ENCODE measurements at regions not wholly inside any gene's neighbourhood (a gene's known extent, or its start where the extent isn't known, plus 50 kb on each side); places are given as distances from the start of the nearest gene placed in this dataset.
A peak's percentile ranks its signal among the peaks of the same experiment; 100 is the strongest.

DNA sequence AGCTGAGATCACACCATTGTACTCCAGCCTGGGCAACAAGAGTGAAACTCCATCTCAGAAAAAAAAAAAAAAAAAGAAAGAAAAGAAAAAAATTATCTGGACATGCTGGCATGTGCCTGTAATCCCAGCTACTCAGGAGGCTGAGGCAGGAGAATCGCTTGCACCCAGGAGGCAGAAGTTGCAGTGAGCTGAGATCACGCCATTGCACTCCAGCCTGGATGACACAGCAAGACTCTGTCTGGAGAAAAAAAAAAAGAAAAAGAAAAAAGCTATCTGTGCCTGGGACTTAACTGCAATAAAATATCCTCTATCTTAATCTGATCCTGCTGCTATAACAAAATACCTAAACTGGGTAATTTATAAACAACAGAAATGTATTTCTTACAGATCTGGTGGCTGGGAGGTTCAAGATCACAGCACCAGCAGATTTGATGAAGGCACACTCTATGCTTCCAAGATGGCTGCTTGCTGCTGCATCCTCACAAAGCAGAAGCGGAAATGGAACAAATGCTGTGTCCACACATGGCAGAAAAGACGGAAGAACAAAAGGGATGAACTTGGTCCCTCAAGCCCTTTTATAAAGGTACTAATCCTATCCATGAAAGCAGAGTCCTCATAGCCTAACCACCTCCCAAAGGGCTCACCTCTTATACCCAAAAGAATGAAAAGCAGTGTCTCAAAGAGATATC lies 273.3 kb upstream of the JARID2 start:
- no peak for DNase-seq

DNA sequence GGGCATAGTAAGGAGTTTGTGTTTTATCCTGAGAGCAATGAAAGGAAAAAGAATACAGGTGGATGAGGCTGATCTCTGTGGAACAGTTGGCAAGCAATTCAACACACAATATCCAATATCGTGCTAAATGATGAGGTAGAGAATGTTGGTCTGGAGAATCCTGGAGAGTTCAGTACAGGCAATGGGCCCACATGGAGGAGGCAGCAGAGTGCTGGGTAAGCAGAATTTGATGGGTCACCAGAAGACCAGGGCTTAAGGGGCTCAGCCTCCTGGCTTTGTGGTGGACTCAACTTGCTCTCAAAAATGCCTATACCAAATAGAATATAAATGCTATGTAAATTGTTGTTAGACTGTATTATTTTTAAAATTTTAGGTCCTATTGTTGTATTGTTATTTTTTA lies 271.5 kb upstream of the JARID2 start:
- DNase-seq = no peak

DNA sequence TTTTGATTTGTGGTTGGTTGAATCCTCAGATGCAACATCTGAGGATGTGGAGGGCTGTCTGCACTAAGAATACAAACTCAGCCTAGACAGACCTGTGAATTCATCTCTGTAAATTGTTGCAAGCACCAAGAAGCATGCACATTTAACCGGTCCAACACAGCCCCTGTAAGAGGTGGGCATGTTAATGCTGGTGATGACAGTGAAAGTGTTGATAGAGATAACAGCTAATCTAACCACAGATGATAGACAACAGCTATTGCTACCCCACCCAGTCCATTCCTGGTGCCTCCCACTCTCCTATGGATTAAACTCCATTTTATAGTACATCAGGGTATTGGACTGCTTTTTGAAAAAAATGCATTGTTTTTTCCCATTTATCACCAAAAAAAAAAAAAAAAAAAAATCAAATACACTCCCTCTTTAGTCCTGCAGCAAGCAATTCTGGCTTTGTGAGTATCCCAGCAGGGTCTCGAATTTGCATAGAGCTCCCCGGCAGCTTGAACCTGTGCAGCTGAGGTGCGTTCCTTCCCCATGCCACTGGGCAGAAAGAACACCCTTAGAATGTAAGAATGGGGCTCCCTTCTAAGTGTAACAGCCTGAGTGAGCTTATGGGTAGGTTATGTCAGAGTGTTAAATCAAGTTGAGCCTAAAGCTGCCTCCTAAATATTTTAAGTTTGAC lies 270.9 kb upstream of the JARID2 start:
- no peak for DNase-seq

DNA sequence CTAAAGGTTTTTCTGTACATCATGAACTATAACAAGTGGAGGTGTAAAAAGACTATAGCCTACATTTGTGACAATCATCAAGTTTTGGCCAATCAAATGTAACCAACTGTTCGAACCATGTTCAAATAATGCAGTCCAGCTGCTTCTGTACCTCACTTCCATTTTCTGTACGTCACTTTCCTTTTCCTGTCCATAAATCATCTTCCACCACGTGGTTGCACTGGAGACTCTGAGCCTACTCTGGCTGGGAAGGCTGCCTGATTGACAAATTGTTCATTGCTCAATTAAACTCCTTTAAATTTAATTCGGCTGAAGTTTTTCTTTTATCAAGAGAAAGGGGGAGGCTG lies 270.4 kb upstream of the JARID2 start:
- no peak for DNase-seq

DNA sequence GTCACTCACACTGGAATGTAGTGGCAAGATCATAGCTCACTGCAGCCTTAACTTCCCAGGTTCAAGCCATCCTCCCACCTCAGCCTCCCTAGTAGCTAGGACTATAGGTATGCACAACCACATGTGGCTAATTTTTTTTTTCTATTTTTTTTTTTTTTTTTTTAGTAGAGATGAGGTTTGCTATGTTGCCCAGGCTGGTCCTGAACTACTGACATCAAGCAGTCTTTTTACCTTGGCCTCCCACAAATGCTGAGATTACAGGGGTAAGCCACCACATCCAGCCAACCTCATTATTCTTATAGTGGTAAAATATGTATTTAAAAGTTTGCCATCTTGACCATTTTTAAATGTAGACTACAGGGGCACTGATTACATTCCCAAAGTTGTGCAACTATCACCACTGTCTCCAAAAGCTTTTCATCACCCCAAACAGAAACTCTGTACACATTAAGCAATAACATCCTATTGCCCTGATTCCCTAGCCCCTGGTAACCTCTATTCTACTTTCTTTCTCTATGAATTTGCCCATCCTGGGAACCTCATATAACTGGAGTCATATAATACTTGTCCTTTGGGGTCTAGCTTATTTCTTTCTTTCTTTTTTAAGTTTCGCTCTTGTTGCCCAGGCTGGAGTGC lies 268.0 kb upstream of the JARID2 start:
- no peak for DNase-seq

DNA sequence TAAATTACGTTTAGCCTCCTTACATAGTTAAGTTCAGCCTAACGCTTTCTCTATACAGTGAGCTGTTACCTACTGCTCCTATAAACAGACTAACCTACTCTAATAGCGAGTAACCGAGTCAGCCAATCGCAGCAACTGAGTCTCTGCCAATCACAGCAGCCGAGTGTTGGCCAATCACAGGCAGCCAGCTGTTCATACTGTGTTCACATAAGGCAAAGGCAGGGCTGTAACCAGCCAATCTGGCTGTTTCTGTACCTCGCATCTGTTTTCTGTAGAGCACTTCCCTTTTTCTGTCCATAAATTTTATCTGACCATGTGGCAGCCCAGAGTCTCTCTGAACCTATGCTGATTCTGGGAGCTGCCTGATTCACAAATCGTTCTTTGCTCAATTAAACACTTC lies 263.9 kb upstream of the JARID2 start:
- no peak for DNase-seq

DNA sequence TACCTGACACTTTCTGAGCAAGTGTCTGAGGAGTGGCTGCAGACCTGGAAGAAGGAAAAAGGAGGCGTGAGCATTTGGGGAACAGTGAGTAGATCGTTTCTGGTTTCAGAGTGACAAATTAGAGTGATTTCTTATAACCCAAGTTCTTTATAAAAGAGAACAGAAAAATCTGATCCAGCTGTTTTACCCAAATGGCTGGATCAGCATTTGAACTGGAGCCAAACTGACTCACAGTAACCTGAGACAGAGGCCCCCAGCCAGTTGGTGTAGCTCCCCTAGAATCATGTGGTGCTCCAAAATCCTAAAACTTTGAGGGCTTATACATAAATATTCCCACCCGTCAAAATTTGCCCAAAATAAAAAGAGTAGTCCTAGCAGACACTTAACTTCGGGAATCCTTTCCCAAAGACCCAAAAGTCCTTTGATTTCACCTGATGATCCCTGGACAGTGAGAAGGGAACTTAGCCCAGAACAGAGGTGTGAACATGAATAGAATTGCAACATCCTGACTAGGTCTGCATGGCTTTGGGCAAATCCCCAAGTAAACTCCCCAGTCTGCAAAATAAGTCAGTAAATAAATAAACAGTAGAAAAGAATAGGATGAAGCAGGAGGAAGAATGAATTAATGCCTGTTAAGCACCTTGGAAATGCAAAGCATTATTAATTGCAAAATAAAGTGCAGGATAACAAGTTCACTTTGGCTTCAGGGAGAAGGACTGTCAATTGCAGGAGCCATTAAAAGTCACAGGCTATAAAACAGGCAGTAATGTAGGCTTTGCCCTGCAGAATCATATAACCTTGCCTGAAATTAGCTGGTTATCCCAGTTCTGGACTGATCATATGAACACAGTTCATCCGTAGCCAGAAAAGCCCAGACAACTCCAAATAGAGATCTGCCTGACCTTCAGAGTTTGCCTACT lies 262.0 kb upstream of the JARID2 start:
- DNase-seq = no peak

DNA sequence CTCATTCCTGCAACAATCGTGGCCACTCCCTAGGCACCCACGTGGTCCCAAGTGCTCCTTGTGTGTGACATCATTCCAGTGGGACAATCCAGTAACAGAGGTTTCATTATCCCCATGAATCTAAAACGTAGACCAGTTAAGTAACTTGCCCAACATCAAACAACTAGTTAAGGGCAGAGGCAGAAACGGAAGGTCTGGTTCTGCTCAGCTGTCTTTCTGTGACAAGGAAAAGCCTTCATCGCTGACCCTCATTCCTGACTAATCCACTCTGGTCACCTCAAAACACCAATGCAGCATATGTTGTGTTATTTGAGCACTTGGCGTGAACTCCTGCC lies 261.4 kb upstream of the JARID2 start:
- DNase-seq = peak; percentile 52

DNA sequence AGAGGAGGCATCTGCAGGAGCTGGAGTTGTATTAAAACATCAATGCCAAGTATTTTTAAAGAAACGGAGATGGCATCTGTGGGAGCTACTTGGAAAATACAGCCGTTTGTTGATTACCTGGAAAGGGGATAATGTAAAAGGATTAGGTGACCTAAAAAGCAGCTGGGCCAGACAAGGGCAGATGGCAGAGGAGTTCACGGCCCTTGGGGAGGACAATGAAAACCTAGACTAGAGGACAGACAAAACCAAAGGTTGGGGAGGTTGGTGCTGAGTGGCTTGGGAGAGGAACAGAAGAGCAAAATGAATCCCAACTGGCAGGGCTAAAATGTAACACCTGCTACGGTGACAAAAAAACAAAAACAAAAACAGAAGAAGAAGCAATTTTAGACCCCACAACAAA lies 260.5 kb upstream of the JARID2 start:
- DNase-seq = peak; percentile 32

DNA sequence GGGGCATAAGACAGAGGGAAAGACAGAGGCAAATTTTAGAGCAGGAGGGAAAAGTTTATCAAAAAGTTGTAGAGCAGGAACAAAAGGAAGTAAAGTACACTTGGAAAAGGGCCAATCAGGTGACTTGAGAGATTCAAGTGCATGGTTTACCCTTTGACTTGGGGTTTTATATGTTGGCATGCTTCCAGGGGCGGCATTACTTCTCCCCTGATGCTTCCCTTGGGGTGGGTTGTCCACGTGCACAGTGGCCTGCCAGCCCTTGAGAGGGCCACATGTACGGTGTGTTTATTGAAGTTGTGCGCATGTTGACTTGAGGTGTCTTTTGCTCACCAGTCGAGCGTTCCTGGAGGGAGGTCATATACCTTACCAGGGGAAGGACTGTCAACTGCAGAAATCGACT lies 259.5 kb upstream of the JARID2 start:
- no peak for DNase-seq

DNA sequence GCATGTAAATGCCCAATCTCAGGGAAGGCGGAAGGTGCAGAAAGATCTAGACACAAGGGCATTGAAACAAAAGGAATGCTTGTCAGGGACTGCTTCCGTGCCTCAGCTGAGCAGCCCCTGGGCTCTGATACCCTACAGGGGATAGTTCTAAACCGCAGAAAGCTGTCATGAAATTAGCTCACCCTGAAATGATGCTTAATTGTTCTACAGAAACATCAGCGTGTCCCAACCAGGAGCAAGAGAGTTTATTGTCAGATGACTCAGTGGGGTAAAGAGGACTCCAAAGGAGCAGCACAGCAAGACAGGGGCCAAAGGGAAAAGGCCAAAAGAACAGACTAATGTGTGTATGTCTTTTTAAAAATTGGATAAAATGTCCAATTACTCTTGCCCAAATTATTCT lies 258.4 kb upstream of the JARID2 start:
- no peak for DNase-seq

DNA sequence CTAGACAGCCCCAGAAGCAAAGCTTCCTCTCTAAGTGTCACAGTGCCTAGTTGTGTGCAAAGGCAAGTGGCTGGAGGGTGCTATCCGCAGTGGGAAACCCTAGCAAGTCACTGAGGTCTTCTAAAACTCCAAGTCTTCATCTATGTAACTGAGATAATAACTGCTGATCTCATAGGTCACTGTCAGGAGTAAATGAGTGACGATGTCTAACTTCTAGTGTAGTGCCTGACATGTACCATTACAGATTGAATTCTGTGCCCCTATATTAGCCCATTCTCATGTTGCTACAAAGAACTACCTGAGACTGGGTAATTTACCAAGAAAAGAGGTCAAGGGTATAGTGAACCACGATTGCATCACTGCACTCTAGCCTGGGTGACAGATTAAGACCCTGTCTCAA lies 253.5 kb upstream of the JARID2 start:
- no peak for DNase-seq

DNA sequence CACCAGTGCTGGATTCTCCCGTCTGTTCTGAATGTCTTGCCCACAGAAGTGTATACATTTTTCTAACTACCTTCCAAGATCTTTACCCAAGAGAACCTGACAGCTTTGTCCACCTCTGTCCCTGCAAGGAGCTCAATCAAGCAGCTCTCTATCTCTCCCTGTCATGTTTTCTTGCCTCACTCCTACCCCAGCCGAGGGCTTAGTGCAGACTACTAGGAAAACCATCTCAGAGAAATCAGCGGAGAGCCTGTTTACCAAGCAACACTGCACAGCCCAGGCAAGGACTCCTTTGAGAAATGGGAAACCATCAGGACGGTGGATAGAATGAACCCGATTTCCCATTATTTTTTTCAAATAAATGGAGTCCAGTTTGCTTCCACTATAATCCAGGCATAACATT lies 250.7 kb upstream of the JARID2 start:
- DNase-seq = no peak

DNA sequence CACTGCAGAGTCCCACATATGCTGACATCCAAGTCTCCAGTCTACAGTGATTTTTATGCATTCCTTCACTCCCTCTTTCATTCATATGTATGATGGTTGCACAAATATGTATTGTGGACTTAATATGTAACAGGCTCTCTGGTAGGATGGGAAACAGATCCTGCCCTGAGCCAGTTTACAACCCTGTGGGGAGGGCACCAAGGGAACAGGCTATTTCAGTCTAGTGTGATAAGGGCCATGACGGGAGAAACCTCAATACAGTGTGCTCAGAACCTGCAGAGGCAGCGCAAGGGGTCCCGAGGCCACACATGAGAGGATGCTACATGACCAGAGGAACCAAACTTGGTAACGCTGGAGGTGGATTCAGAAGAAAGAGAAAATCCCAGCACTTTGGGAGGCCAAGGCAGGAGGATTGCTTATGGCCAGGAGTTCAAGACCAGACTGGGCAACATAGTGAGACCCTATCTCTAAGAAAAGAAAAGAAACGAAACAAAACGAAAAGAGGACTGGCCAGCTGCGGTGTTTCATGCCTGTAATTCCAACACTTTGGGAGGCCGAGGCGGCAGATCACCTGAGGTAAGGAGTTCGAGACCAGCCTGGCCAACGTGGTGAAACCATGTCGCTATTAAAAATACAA lies 249.8 kb upstream of the JARID2 start:
- DNase-seq = no peak

DNA sequence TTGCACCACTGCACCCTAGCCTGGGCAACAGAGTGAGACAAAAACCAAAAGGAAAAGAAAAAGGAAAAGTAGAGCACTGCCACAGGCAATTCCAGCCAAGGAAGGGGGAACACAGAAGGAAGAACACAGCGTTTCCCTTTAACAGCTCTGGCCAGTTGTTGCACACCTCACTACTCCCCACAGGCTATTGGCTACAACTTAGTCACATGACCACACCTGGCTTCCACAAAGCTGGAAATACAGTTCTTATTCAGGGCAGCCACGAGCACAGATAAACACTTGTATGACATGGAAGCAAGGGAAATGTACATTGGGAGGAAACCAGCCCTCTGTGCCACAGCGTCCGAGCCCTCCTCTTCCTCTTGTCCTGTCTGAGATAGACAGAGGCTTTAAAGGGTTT lies 249.0 kb upstream of the JARID2 start:
- DNase-seq = no peak

DNA sequence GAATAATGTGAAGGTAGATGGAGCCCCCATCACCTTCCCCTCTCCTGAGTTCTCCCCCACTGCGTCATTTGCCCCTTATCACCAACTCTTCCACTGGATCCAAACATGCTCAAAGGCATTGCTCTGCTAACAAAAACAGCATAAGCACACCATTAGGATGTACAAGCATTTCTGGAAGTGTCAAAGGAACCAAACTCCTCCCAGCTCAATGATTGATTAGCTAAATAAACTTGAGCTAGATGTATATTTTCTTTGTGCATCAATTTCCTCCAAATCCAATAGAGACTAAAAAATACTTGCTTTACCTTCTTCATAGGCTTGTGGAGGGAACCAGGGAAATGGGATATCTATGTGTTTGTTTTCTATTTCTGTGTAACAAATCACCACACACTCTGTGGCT lies 248.4 kb upstream of the JARID2 start:
- no peak for DNase-seq

DNA sequence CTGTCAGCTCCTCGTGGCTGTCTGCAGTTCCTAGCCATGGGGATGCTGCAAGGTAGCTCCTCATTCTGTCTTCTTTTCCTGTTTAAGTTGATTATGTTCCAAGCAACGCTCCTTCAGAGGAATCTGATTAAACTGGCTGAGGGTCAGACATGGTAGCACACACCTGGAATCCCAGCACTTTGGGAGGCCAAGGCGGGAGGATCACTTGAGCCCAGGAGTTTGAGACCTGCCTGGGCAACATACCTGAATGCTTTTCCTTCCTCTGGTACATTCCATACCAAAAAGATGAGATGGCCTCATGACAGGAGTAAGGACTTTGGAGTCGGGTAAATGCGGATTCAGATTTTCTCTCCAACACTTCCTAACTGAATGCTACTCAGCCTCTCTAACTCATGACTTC lies 246.8 kb upstream of the JARID2 start:
- DNase-seq = no peak

DNA sequence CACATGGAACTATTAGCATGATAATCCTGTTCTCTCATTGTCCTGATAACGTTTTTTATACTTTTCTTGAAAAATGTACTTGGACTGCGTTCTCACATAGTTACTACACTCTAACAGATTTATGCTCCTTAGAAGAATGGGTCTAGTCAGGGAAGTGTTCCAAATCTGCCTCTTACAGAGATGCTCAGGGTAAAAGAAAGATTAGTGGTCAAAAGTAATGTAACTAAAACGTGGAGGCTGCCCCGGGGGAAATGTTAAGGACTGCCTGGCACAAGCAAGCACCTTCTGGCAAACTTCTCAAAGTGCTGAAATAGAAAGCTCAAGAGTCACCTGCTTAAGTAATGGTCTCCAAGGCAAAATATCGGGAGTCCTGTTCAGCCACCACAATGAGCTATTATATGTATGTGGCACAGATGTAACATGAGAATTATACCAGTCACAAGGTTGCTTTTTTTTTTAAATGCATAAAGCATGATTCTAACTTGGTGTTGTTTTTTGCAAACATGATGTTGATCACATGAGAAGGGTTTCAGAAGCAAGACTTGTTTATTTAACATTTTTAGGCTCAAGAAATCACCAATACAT lies 244.5 kb upstream of the JARID2 start:
- no peak for DNase-seq

DNA sequence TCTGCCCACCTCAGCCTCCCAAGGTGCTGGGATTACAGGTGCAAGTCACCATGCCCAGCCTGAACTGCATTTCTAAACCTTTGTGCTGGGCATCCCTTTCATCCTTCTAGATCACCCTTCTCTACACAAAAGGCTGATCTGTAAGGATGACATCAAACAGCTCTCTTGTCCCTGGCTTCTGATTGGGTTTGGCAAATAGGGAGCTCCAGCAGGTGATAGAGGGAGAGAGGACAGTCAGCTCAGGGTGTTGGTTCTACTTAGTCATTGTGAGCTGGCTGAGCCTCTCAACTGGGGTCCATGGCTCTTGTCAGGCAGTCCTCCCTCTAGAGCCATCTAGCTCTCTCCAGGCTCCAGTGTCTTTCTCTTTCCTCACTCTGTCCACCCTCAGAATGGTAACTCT lies 237.6 kb upstream of the JARID2 start:
- no peak for DNase-seq

DNA sequence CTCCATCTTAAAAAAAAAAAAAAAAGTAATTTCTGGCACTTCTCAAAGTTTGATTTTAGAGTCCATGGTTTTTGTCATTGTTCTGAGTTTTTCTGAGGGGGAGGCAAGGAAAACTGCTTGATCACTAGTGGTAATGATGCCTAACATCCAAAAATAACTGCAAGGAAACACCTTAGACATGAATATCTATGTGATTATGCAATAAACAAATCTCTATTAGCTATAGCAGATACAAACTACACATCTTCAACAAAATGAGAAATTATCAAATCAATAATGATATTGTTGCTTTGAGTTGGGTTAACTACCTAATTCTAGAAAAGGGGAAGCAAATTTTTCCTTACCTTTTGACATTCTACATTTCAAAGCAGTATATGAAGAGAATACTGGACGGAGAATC lies 230.9 kb upstream of the JARID2 start:
- no peak for DNase-seq

DNA sequence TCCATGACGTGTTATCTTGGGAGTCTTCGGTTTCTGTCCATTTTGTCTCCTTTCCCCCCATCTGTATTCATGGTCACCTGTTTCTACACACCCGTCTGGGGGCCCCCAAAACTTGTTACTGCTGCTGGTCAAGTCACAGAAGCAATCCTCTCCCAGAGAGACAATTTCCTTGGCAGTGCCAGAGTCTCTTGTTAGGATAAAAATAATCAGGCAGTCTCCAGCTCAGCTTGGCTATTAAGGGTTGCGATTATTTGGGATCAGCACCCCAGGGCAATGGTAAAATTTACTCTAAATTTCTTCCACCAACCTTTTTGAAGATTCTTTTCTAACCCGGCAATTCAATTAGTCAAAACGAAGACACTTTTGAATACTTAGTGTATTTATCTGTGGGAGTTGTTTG lies 229.1 kb upstream of the JARID2 start:
- no peak for DNase-seq

DNA sequence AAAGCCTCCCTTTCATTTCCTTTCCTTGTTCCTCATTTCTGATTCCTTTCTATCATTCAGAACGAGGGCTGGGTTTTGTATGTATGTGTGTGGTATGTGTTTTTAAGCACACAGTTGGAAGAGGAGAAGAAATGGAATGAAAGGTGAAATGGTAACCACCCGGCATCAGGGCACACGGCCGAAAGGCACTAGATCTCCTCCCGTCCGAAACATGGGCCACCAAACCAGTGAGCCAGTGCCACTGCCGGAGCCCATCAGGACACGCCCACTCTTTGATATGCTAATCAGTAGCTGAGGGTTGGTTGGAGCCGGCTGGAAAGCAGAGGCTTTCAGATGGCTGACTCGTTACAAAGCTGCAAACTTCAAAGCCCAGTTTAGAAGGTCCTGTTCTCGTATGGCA lies 228.6 kb upstream of the JARID2 start:
- DNase-seq = no peak

DNA sequence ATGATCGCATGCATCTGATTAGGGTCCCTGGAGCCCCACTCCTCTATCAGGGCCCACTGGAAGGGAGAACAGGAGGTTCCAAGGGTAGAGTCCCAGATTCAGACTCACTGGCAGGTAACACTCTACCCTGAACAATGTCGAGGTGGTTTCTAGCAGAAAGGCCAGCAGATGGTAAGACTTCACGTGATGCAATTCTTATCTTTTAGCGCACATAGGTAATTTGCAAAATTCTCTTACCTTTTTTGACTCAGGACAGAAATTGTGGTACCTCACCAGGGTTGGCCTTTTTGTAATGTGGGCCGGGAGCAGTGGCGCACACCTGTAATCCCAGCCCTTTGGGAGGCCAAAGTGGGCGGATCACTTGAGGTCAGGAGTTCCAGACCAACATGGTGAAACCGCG lies 228.1 kb upstream of the JARID2 start:
- DNase-seq = no peak
